CD14-positive monocyte (primary cell): ENCODE measurements at regions not wholly inside any gene's neighbourhood (a gene's known extent, or its start where the extent isn't known, plus 50 kb on each side); places are given as distances from the start of the nearest gene placed in this dataset.

Experiments used
- DNase-seq, 3 donors: peaks; one replicate each; pipeline ENCODE4 v3.0.0-alpha.2; 2011 to 2022
- H2AFZ ChIP-seq: 2 replicates; pipeline ENCODE4 v1.6.0; 2012; ENCODE audit warnings: mild to moderate bottlenecking, low read depth, low read length, inconsistent platforms; ENCODE audit not compliant: insufficient read depth, poor library complexity, severe bottlenecking
- H3K27ac ChIP-seq, 2 donors: 1 replicate in 1 of 2; 2 replicates in 1 of 2; pipeline ENCODE4 v1.5.1; 2012 to 2013; ENCODE audit warnings: low read length in 2 of 2, control low read depth in 1 of 2, inconsistent platforms in 1 of 2, low read depth in 1 of 2, mild to moderate bottlenecking in 1 of 2
- H3K27me3 ChIP-seq, 2 donors: one replicate each; pipeline versions ENCODE4 v1.6.0 to v1.6.1; 2011 to 2013; ENCODE audit warnings: low read length in 2 of 2; ENCODE audit not compliant: control insufficient read depth in 2 of 2, insufficient read depth in 2 of 2
- H3K36me3 ChIP-seq, 2 donors: replicated peaks in 1 of 2; 1 replicate in 1 of 2; 2 replicates in 1 of 2; pipeline versions ENCODE4 v1.5.1 to v1.6.1; 2012 to 2013; ENCODE audit warnings: low read length in 2 of 2, control low read depth in 1 of 2, inconsistent platforms in 1 of 2, mild to moderate bottlenecking in 1 of 2; ENCODE audit not compliant: insufficient read depth in 2 of 2, control insufficient read depth in 1 of 2
- H3K4me1 ChIP-seq, 2 donors: 1 replicate in 1 of 2; 2 replicates in 1 of 2; pipeline versions ENCODE4 v1.5.1 to v1.6.1; 2012 to 2013; ENCODE audit warnings: low read length in 2 of 2, control low read depth in 1 of 2, inconsistent platforms in 1 of 2, mild to moderate bottlenecking in 1 of 2, moderate library complexity in 1 of 2; ENCODE audit not compliant: insufficient read depth in 2 of 2, control insufficient read depth in 1 of 2
- H3K4me2 ChIP-seq: replicated peaks from 2 replicates; pipeline ENCODE3; 2012; ENCODE audit warnings: low read length, moderate library complexity, mild to moderate bottlenecking; ENCODE audit not compliant: poor library complexity, severe bottlenecking; ENCODE audit errors: extremely low read depth
- H3K4me3 ChIP-seq, 3 experiments: fragments of 200-600 bp in 1 of 3; sonication (generic) in 1 of 3; replicated peaks in 1 of 3; 1 replicate in 2 of 3; 2 replicates in 1 of 3; pipeline ENCODE4 v1.5.1; 2011 to 2013; ENCODE audit warnings: low read length in 3 of 3, mild to moderate bottlenecking in 3 of 3, control low read depth in 2 of 3, low read depth in 2 of 3, inconsistent platforms in 1 of 3, moderate library complexity in 1 of 3
- H3K79me2 ChIP-seq: 2 replicates; pipeline ENCODE4 v1.6.0; 2012; ENCODE audit warnings: mild to moderate bottlenecking, control low read depth, inconsistent platforms, low read length, moderate library complexity; ENCODE audit not compliant: insufficient read depth
- H3K9ac ChIP-seq: 2 replicates; pipeline ENCODE4 v1.6.0; 2017; ENCODE audit warnings: low read length, mild to moderate bottlenecking; ENCODE audit not compliant: insufficient read depth, poor library complexity, severe bottlenecking
- H3K9me3 ChIP-seq, 2 donors: replicated peaks in 1 of 2; 1 replicate in 1 of 2; 2 replicates in 1 of 2; pipeline versions ENCODE4 v1.5.1 to v1.6.1; 2012 to 2013; ENCODE audit warnings: low read length in 2 of 2, control low read depth in 1 of 2; ENCODE audit not compliant: control insufficient read depth in 1 of 2, insufficient read depth in 1 of 2
- H4K20me1 ChIP-seq: 2 replicates; pipeline ENCODE4 v1.6.0; 2012; ENCODE audit warnings: mild to moderate bottlenecking, low read length, control low read depth, moderate library complexity; ENCODE audit not compliant: insufficient read depth
- H3K27ac Mint-ChIP-seq, 7 donors: one replicate each; pipeline ENCODE4 v1.8.0; 2020; ENCODE audit warnings: mild to moderate bottlenecking in 7 of 7, mixed read lengths in 7 of 7, moderate library complexity in 6 of 7, inconsistent platforms in 2 of 7
- H3K27me3 Mint-ChIP-seq, 3 donors: one replicate each; pipeline ENCODE4 v1.8.0; 2021 to 2022; ENCODE audit warnings: low read depth in 3 of 3, mild to moderate bottlenecking in 3 of 3, mixed read lengths in 3 of 3, moderate library complexity in 3 of 3, inconsistent platforms in 1 of 3
- H3K36me3 Mint-ChIP-seq, 2 donors: one replicate each; pipeline ENCODE4 v1.8.0; 2020; ENCODE audit warnings: mixed read lengths in 2 of 2, inconsistent platforms in 1 of 2, mild to moderate bottlenecking in 1 of 2
- H3K4me1 Mint-ChIP-seq: one replicate; pipeline ENCODE4 v1.8.0; 2020; ENCODE audit warnings: mild to moderate bottlenecking, mixed read lengths
- H3K4me3 Mint-ChIP-seq, 2 donors: one replicate each; pipeline ENCODE4 v1.8.0; 2020; ENCODE audit warnings: mild to moderate bottlenecking in 2 of 2, mixed read lengths in 2 of 2, moderate library complexity in 1 of 2
- H3K9me3 Mint-ChIP-seq, 7 donors: one replicate each; pipeline ENCODE4 v1.8.0; 2020 to 2022; ENCODE audit warnings: mixed read lengths in 7 of 7, mild to moderate bottlenecking in 6 of 7, moderate library complexity in 6 of 7, inconsistent platforms in 2 of 7
- CTCF ChIP-seq: fragments of 200-600 bp; IDR thresholded peaks from one replicate; pipeline ENCODE4 v1.8.0; 2022; ENCODE audit warnings: antibody characterized with exemption, mild to moderate bottlenecking
- WGBS: methylation state at CpG from one replicate; pipeline ENCODE4 v1.1.5; 2013; ENCODE audit warnings: missing lambda C conversion rate; ENCODE audit not compliant: insufficient coverage; 5-methylcytosine and 5-hydroxymethylcytosine counted together
- intact Hi-C, 2 donors: fragments of 100-400 bp; cut with micrococcal nuclease; formaldehyde crosslinking; loops; one replicate each; pipeline versions ENCODE4 v1.15.0 to v1.15.1; 2023

GRCh38 chr9:113721856-113722255 lies 154.3 kb upstream of the ZNF618 start:
- Histone ChIP-seq H3K4me2 (no peak overlapping the region), H3K27ac (no peak overlapping the region), H3K9me3 (no peaks in the 10 kb centered on the region), H3K4me3 (no peak overlapping the region), H3K4me1 (no peaks in the 10 kb centered on the region), H3K79me2 (no peaks in the 10 kb centered on the region), H4K20me1 (no peaks in the 10 kb centered on the region), H2AFZ (no peak overlapping the region), H3K36me3 (no peaks in the 10 kb centered on the region), H3K27me3 (peaks cover 0 to 3% of the 10 kb centered on the region in 2 donors), H3K9ac (no peak overlapping the region)
- intact Hi-C loops = no loop called here
- Mint-ChIP-seq H3K27ac (no peak overlapping the region), H3K36me3 (no peaks in the 10 kb centered on the region), H3K4me3 (no peak overlapping the region), H3K4me1 (peaks cover 2% of the 10 kb centered on the region), H3K9me3 (peaks cover 0 to 7% (median 2%) of the 10 kb centered on the region in 7 donors), H3K27me3 (peaks cover 0 to 3% (median 1%) of the 10 kb centered on the region in 3 donors)
- WGBS = no CpG with 5 or more reads among the region's 1 CpG
- TF ChIP-seq CTCF = no peak
- DNase-seq = no peak

- Histone ChIP-seq H3K4me2 (no peak overlapping the region), H3K27ac (no peak overlapping the region), H4K20me1 (no peaks in the 10 kb centered on the region), H3K36me3 (no peaks in the 10 kb centered on the region), H3K79me2 (no peaks in the 10 kb centered on the region), H3K4me1 (no peaks in the 10 kb centered on the region), H3K9me3 (peaks cover 0 to 6% of the 10 kb centered on the region in 2 donors), H3K4me3 (no peak overlapping the region), H3K27me3 (peaks cover 0 to 3% of the 10 kb centered on the region in 2 donors), H2AFZ (no peak overlapping the region), H3K9ac (no peak overlapping the region)
- peaks cover 0 to 2% (median 1%) of the 10 kb centered on the region in 3 donors for H3K27me3 Mint-ChIP-seq
- H3K36me3 Mint-ChIP-seq = no peaks in the 10 kb centered on the region
- TF ChIP-seq CTCF = no peak
- H3K9me3 Mint-ChIP-seq = peaks cover 0 to 17% (median 6%) of the 10 kb centered on the region in 7 donors
- 80% methylated on average over 4 of the region's 6 CpGs for WGBS
- no peak overlapping the region for H3K4me3 Mint-ChIP-seq
- H3K4me1 Mint-ChIP-seq = peaks cover 2% of the 10 kb centered on the region
- intact Hi-C loops = no loop called here
- H3K27ac Mint-ChIP-seq = no peak overlapping the region
- DNase-seq = no peak
These were observed 151.9 kb upstream of the ZNF618 start for GRCh38 chr9:113724202-113724601.
